K562 (cell line): ENCODE measurements at regions not wholly inside any gene's neighbourhood (a gene's known extent, or its start where the extent isn't known, plus 50 kb on each side); places are given as distances from the start of the nearest gene placed in this dataset.
A peak's percentile ranks its signal among the peaks of the same experiment; 100 is the strongest.

Experiments
- CBFA2T2 ChIP-seq: fragments of 450-650 bp; conservative IDR thresholded peaks from 2 replicates; pipeline ENCODE4 v1.6.1; 2017; ENCODE audit warnings: mild to moderate bottlenecking
- ETV5 ChIP-seq: sonication (generic); formaldehyde crosslinking; IDR thresholded peaks from 2 replicates; pipeline ENCODE4 v1.4.0; 2020; ENCODE audit warnings: low read depth, mild to moderate bottlenecking, missing genetic modification reagents
- HNRNPL ChIP-seq: fragments of 200-400 bp; formaldehyde crosslinking; IDR thresholded peaks from 2 replicates; pipeline ENCODE4 v1.6.1; 2017; ENCODE audit warnings: low read depth, mild to moderate bottlenecking, low read length
- KLF6 ChIP-seq: fragments of 250-450 bp; sonication (Bioruptor Pico); IDR thresholded peaks from 2 replicates; pipeline ENCODE4 v1.4.0; 2020; ENCODE audit warnings: mild to moderate bottlenecking, moderate library complexity, borderline replicate concordance
- MLX ChIP-seq, 2 experiments: fragments of 450-650 bp in 1 of 2; sonication (generic) in 1 of 2; formaldehyde crosslinking; conservative IDR thresholded peaks; 2 replicates each; pipeline versions ENCODE4 v1.4.0 to v1.8.1; 2020 to 2022; ENCODE audit warnings: mild to moderate bottlenecking in 1 of 2, missing genetic modification reagents in 1 of 2
- POLR2AphosphoS2 ChIP-seq: IDR thresholded peaks from 2 replicates; pipeline ENCODE4 v1.6.1; 2012; ENCODE audit warnings: low read length, improper control_type of control experiment
- REST ChIP-seq, 2 experiments: fragments of 450-650 bp; formaldehyde crosslinking in 1 of 2; IDR thresholded peaks; 2 replicates each; pipeline versions ENCODE4 v1.4.0 to v1.6.1; 2014 to 2020; ENCODE audit warnings: mild to moderate bottlenecking in 2 of 2, borderline replicate concordance in 1 of 2, low read depth in 1 of 2
- SLC30A9 ChIP-seq: fragments of 250-450 bp; sonication (Bioruptor Pico); IDR thresholded peaks from 2 replicates; pipeline ENCODE4 v1.8.0; 2022; ENCODE audit warnings: mild to moderate bottlenecking, moderate library complexity
- SMAD4 ChIP-seq: fragments of 250-450 bp; sonication (Bioruptor Pico); conservative IDR thresholded peaks from 2 replicates; pipeline ENCODE4 v1.8.0; 2021; ENCODE audit warnings: inconsistent platforms, mild to moderate bottlenecking, moderate library complexity
- SNRNP70 ChIP-seq: fragments of 200-400 bp; formaldehyde crosslinking; optimal IDR thresholded peaks from 2 replicates; pipeline ENCODE3; 2017; ENCODE audit warnings: low read depth, low read length
- TF ChIP-seq, protein P1 (sequence below): fragments of 250-450 bp; sonication (Bioruptor Pico); IDR thresholded peaks from 2 replicates; pipeline ENCODE4 v1.4.0; 2020
- TF ChIP-seq, protein P2 (sequence below): sonication (generic); formaldehyde crosslinking; IDR thresholded peaks from 2 replicates; pipeline ENCODE4 v1.9.0; 2022; ENCODE audit warnings: mild to moderate bottlenecking, missing genetic modification reagents

- TF ChIP-seq REST (IDR thresholded peaks at IDR 0.05; ENCODE audit: borderline replicate concordance), result no peak
- TF ChIP-seq REST (CRISPR knock-in tag; IDR thresholded peaks at IDR 0.05; ENCODE audit: low read depth), result no peak
- no peak for TF ChIP-seq SMAD4 (CRISPR knock-in tag)
- peak; percentile 72 for TF ChIP-seq CBFA2T2
- TF ChIP-seq ETV5, result no peak
- TF ChIP-seq, protein P1, sequence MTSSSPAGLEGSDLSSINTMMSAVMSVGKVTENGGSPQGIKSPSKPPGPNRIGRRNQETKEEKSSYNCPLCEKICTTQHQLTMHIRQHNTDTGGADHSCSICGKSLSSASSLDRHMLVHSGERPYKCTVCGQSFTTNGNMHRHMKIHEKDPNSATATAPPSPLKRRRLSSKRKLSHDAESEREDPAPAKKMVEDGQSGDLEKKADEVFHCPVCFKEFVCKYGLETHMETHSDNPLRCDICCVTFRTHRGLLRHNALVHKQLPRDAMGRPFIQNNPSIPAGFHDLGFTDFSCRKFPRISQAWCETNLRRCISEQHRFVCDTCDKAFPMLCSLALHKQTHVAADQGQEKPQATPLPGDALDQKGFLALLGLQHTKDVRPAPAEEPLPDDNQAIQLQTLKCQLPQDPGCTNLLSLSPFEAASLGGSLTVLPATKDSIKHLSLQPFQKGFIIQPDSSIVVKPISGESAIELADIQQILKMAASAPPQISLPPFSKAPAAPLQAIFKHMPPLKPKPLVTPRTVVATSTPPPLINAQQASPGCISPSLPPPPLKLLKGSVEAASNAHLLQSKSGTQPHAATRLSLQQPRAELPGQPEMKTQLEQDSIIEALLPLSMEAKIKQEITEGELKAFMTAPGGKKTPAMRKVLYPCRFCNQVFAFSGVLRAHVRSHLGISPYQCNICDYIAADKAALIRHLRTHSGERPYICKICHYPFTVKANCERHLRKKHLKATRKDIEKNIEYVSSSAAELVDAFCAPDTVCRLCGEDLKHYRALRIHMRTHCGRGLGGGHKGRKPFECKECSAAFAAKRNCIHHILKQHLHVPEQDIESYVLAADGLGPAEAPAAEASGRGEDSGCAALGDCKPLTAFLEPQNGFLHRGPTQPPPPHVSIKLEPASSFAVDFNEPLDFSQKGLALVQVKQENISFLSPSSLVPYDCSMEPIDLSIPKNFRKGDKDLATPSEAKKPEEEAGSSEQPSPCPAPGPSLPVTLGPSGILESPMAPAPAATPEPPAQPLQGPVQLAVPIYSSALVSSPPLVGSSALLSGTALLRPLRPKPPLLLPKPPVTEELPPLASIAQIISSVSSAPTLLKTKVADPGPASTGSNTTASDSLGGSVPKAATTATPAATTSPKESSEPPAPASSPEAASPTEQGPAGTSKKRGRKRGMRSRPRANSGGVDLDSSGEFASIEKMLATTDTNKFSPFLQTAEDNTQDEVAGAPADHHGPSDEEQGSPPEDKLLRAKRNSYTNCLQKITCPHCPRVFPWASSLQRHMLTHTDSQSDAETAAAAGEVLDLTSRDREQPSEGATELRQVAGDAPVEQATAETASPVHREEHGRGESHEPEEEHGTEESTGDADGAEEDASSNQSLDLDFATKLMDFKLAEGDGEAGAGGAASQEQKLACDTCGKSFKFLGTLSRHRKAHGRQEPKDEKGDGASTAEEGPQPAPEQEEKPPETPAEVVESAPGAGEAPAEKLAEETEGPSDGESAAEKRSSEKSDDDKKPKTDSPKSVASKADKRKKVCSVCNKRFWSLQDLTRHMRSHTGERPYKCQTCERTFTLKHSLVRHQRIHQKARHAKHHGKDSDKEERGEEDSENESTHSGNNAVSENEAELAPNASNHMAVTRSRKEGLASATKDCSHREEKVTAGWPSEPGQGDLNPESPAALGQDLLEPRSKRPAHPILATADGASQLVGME (CRISPR knock-in tag), result no peak
- TF ChIP-seq KLF6 (CRISPR knock-in tag), result no peak
- TF ChIP-seq, protein P2, sequence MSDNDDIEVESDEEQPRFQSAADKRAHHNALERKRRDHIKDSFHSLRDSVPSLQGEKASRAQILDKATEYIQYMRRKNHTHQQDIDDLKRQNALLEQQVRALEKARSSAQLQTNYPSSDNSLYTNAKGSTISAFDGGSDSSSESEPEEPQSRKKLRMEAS (CRISPR knock-in tag), result no peak
- TF ChIP-seq HNRNPL, result no peak
- no peak for TF ChIP-seq MLX (CRISPR knock-in tag; conservative IDR thresholded peaks at IDR 0.05)
- TF ChIP-seq SNRNP70, result no peak
- TF ChIP-seq POLR2AphosphoS2, result no peak
- no peak for TF ChIP-seq SLC30A9 (CRISPR knock-in tag)
These were observed 195.2 kb upstream of the SLC7A11 start (continued) for GRCh38 chr4:138437263-138437851.
